NCI-H524 treated with DMSO at 0.1 percent for 48 hours (cell line): ENCODE measurements at regions not wholly inside any gene's neighbourhood (a gene's known extent, or its start where the extent isn't known, plus 50 kb on each side); places are given as distances from the start of the nearest gene placed in this dataset.
A peak's percentile ranks its signal among the peaks of the same experiment; 100 is the strongest.
"Not testable (repeated sequence)": the region's sequence is repeated elsewhere in the genome, so short reads cannot be mapped to it uniquely, and the experiment has no call there.

Source experiments
- DNase-seq: peaks from one replicate; lab custom pipeline; 2025; lab: John Stamatoyannopoulos, UW

DNA sequence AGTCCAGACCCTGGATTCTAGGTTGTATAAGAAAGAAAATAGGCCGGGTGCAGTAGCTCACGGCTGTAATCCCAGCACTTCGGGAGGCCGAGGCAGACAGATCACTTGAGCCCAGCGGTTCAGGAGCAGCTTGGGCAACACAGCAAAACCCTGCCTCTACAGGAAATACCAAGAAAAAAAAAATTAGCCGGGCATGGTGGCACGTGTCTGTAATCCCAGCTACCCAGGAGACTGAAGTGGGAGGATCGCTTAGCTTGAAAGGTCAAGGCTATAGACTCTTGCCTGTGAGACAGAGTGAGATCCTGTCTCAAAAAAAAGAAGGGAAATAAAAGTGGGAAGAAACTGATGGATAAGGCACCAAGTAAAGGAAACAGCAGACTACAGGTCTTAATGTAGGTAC, 287.9 kb upstream of the KLF14 start:
- no peak for DNase-seq

DNA sequence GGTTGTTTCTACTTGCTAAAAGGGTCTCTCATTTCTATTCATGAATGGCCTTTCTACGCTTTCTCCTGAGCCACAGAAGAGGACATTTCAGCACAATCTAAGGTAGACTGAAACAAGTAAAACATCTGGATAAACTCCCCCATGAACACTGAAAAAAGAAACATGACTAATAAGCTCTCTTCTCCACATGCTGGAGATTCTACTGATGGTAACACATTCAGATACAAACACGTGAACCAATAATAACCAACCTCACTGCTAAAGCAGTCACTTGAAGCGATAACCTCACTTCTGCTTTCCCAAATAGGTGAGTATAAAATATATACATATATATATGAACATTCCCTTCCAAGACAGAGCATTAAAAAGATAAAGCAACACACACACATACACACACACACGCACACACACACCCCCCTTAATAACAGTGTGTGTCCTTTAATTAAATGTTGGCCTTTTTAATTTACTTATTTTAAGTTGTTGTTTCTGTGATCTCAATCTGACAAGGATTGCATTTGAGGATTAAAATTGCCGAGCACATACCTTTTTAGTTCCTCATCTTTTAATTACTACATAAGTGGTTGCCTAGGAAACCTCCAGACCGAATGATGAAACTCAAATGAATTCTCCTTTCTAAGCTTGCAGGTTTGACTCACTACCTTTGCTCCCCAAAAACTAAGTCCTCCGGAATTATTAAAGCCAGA, 292.4 kb upstream of the KLF14 start:
- DNase-seq: no peak

DNA sequence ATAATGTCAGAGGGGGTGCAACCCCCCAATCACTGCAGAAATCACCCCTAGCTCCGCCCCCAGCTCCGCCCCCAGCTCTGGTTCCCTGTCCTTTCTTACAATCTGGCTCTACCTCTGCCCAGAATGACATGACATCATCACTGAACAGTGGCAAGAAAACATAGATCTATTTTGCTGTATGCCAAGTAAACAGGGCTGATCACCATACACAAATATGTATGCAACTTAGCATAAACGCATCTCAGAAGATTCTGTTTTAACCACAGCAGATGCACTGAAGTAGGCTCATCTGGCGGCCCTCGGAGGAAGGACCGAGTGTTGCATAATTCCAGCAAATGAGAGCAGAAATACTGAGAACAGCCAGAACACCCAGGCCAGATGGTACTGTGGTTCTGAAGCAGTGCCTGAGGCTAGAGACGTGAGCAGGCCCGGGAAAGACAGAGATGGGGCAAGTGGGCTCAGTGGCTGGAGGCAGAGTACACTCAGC, 293.3 kb upstream of the KLF14 start:
- DNase-seq: peak; percentile 63

DNA sequence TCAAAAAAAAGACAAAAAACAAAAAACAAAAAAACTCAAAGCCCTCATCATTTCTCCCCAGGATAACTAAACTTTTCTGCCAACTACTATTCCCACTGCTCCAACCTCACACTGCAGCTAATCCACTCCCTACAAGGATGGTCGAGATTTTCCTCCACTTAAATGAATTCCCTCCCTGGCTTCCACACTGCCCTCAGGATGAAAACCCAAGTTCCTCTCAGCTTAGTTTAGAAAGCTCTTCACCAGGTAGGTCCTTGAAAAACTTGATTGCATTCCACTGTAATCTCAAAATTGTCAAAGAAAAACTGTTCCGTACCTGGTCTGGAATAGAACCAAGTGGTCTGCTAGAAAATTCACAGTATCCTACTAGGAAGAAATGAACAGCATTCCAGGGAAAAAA, 294.3 kb upstream of the KLF14 start:
- DNase-seq: no peak

DNA sequence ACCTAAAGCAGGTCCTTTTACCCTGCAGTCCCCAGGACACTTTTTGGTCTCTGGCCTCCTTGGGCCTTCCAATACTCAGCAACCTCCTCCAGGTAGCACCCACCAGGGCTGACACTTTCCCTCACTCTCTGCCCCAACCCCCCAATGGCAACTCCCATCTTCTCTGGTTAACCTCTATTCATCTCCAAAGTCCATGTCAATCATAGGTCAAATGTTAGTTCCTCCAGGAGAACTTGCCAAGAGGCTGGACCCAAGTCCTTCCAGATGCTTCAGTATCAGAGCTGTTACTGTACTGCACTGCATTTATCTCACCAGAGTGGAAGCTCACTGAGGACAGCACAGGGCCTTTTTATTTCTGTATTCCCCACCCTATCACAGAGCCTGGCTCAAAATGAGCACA, 295.0 kb upstream of the KLF14 start:
- DNase-seq: no peak

DNA sequence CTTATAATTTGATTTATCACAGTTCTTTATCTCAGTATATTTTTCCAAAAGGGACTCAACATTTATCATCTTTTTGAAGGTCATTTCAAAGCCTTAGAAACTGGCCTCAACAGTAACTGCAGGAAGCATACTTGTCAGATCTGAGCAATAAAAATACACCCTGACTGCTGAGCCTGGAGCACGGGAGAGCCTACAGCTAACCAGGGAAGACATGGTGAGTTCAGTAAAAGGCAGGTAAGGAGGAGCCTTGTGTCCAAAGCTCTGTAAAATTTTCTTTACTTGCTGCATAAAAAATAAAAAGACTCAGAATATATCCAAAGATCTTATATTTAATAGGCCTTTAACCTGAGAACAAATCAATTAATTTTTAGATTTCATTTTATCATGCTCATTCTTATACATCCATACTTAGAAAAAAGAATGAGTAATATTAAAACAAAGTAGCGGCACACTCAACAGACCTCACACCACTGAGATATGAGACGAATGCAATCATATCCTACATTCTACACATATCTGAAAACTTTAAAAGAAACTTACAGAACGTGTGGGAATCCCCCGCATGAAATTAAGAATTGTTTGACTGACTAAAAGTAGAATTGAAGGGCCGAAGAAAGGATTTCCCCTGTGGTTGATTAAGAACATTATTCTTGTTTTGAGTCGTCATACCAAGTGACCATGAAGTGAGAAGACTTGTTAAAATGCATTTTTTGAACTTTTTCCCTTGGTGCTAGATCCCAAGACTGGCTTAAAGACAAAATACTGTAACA, 296.4 kb upstream of the MKLN1 start:
- no peak for DNase-seq

DNA sequence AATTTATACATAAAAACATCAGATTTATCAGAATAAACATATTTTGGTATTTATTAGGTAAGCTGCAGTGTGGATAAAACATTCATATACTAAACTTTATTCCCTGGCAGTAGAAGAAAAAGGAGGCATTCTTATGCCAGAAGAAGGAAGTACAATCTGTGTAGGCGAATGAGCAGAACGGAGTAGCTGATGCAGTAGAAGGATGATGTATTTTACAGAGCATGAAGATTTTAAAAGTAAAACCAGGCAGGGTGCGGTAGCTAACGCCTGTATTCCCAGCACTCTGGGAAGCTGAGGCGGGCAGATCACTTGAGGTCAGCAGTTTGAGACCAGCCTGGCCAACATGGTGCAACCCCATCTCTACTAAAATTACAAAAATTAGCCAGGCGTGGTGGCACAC, 294.9 kb upstream of the MKLN1 start:
- no peak for DNase-seq

DNA sequence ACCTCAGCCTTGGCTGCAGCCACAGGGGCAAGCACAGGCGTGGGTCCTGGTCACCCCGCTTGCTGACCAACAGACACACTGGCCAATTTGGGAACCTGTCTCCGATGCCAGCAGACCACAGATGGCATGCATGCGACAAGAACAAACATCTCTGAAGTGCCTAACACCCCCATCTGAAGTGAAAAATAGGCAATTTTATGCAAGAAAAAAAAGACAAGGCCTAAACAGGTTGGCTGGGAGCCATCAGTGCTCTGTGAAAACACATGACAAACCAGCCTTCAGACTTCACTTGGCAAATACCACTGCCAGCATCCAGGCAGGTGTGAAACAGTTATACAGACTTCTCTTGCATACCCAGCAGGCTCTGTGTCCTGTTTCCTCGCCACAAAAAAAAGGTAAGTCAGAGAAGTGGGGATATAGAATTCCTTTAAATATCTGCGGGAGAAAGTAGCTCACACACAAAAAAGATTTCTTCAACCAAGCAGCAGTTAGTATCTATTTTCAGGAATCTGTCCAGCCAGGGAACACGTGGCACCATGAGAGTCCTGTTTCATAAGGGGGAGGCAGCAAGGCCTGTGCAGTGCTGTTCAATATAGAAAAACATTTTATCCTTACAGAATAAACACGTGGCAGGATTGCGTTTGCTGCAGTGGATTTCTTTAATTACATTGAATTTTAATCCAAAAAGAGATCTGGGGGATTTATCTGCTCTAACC, 293.4 kb upstream of the MKLN1 start:
- no peak for DNase-seq

DNA sequence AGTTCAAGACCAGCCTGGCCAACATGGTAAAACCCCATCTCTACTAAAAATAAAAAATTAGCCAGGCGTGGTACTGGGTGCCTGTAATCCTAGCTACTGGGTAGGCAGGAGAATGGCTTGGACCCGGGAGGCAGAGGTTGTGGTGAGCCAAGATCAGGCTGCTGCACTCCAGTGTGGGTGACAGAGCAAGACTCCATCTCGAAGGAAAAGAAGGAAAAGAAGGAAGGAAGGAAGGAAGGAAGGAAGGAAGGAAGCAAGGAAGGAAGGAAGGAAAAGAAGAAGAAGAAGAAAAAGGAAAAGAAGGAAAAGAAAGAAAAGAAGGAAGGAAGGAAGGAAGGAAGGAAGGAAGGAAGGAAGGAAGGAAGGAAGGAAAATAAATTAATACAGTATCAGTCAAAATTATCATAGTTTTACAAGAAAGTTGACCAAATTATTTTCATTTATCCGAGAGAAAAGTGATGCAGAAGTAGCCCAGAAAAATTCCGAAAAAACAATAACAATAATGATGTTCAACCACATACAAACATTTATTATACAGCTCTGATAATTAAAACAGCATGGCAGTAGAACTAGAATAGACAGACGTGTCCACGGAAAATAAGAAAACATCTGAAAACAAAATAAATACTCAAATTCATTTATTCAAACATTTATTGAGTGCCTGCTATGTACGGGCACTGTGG, 292.4 kb upstream of the MKLN1 start:
- no peak for DNase-seq

DNA sequence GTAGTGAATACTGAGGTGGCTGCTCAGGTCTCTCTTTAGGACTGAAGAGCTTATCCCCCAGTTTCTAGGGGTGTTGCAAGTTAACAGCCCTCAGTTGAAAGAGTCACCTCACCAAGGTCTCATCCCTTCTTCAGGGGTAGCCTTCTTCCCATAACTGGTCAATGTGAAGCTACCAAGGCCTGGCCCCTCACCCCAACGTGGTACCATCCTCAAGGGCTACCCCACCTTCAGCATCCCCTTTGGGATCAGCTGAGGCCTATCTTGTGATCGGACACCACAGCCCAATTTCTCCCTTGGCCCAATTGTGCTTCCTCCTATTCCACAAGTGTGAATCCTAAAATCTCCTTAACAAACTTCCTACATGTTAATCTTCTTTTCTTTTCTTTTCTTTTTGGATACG, 289.5 kb upstream of the MKLN1 start:
- DNase-seq: no peak

DNA sequence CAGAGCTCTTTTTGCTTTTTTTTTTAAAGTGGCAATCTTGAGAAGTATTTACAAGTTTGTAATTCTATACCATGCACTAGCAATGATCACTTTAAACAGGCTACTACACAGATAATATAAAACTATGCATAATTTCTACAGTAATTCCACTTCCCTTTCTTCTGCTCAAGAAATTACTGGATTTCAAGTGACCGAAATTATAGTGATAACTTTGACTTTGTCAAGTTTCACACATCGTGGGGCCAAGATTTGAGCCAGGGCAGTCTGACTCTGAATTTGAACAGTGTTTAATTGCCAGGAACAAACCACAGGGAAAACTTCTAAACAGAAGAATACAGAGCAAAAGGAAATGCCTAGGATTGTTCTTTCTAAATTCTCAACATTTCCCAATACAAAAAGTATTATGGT, 288.3 kb upstream of the MKLN1 start:
- DNase-seq: no peak

DNA sequence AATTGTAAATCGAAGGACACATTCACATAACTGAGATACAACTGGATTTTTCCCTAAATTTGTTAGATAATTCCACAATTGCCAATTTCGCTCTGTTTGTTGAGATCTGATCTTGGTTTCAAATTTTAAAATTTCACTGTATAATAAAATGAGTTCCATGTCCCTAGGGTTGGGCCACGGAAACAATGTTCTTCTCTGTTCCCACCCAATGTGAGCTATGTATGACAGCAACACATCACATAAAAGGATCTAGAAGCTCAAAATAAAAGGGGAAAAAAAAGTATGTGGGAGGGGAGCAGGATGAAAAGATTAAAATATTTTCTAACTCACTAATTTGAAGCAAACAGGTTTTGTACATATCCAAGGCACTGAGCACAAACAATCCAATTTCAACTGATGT, 287.8 kb upstream of the MKLN1 start:
- no peak for DNase-seq

DNA sequence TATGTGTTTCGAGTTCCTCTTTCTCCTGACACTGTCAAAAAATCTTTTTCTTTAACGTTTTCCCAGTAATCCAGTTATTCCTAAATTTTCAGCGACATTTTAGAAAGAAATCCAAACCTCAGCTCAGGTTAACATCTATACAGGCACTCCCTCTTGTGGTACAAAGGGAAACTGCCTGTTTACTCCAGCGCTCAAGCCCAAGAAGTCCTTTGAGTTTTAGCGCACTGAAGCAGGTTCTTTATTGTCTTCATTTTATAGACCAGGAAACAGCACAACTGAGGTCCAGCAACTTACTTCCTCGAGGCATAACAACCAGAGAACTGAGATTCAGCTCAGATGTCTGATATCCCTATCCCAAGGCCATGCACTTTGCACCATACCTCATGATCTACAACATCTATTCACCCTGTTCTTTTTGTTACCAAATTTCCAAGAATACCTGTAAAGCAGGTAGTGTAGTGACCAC, 287.2 kb upstream of the MKLN1 start:
- no peak for DNase-seq

DNA sequence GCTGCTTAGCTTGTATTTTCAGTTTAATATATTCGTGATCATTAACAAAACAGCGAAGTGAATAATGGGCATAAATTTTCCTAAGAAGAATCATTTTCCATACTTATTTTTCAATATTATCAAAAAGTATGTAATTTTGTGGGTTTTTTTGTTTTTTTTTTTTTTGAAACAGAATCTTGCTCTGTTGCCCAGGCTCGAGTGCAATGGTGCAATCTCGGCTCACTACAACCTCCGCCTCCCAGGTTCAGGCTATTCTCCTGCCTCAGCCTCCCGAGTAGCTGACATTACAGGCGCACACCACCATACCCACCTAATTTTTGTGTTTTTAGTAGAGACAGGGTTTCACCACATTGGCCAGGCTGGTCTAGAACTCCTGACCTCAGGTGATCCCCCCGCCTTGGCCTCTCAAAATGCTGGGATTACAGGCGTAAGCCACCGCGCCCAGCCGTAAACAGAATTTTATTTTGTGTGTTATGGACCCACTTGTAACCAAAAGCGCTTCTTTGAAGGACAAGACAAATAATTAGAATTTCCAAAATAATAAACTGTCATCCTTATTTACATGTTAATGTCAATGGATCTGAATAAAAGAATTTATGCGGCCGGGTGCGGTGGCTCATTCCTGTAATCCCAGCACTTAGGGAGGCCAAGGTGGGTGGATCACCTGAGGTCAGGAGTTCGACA, 286.5 kb upstream of the MKLN1 start:
- not testable (repeated sequence) for DNase-seq

DNA sequence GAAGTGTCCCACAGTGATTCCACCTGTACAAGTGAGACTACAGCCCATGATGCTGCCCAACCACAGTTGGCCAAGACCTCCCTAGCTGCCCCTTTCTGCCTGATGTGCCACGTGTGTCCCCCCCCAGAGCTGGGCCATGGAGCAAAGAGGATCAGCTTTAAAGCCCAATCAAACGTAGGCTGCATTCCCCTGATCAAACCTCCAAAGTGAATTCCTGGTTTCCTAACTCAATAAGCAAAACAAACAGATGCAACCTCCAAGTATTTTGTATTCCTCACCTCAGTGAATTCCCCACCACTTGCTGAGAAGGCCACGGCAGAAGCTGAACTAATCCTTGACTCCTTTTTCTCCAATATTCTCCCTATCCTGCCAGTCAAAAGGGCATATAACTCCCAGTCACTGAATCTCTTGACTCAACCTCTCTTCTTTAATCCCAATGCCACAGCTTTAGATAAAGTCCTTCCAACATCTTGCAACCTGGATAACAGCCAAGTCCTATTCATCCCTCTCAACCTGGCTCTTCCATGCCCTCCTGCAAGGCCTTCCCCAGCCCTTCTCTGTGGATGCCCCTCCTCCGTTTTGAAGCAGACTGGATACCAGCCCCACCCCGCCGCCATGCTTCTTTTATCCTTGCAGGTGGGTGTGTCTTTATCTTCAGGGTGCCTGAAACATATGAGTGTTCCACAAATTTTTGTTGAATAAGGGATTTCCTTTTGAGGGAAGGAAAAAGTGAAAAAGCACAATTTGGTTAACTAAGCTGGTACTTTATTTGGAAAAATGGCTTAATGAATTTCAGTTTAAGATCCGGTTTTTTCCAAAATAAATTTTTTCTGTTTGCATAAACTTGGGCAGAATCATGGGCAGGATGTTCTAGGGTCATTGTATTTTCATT, 285.2 kb upstream of the MKLN1 start:
- DNase-seq: peak; percentile 34

DNA sequence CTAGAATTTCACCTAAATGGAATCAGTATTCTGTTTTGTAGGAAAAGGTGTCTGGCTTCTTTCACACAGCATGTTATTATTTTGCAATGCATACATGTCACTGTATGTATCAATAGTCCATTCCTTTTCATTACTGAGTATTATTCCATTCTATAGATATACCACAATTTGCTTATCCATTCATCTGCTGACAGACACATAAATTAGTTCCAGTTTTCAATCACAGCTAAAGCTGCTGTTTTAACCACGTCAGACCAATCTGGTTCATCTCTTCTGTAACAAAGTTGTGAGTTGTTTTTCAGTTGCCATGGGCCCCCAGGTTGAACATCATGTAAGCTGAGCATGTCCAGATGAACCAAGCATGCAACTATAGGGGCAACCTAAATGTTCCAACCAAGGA, 282.1 kb upstream of the MKLN1 start:
- no peak for DNase-seq

DNA sequence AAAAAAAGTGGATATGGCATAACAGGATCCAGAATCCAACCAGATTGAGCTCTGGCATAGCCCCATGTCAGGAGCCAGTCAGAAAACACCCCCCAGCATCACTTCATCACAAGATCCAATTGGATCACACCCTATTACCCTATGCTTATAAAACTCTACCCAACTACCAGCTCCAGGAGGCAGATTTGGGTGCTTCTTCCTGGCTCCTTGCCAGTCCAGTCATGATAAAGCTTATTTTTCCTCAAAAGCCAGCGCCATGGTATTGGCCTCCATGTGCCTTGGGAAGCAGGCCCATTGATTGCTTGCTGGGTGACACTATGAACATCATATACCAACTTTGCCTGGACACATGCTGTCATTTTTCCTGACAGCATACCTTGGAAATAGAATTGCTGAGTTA, 281.4 kb upstream of the MKLN1 start:
- no peak for DNase-seq

DNA sequence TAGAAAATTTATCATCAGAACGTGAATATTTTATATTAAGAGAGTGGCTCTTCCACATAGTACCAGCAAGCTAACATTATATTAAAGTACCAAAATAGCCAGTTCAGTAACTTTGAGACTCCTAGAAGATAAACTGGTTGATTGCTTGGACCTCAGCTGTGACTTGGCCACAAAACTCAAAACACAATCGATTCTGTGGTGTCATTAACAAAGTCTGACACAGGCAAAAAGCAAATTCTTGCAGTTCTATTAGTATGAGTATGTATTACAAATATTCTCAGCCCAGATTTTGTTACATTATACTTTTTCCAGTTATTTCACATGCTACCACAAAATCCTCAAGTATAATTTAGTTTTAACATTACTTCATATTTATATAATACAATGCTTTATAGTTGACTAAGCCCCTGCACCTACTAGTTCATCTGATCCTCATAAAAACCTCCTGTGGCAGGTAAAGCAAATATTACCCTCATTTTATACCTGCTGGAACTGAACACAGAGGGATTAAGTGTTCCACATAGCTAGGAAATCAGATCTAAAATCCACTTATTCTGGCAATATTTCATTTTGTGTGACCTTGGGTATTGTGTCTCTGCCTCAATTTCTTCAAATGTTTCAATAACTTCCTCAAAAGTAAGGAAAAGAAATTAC, 279.9 kb upstream of the MKLN1 start:
- DNase-seq: no peak

DNA sequence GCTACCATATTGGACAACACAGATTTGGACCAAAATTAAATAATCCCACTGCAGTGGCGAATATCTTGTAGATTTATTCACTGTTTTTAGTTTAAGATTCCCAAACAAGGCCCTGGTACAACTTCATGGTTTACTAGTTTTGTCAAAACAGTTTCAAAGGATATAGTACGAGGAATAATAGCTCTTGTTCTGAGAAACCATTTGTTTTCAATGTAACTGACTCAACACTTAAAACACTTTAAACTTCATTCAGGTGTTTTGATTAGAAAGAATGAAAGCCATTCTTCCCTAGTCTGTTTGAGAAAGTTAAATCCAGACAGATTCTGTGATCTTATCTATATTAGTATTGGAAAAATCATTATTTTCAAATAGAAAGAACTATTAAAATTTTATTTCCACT, 276.4 kb upstream of the MKLN1 start:
- no peak for DNase-seq

DNA sequence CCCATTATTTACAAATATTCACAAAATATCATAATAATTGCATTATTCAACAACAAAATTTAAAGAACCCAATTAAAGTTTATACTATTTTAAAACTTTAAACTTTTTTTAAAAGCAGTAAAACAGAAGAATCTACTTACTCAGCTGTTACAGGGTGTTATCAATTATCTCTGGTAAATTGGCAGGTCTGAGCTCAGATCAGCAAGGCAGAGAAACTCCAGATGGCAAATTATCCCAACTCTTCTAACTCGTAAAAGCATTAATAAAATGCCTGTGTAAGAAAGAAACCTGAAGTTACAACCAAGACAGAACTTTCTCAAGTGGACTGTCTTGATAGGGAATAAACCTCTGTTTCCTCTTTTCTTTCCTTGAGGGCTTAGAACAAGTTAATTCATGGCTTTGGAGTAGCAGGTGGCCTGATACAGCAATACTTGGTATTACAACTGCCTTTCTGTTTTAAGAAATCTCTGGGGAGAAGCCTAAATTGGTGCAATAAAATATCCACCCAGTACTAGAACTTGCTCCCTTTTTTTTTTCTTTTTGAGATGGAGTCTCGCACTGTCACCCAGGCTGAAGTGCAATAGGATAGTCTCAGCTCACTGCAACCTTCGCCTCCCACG, 275.3 kb upstream of the MKLN1 start:
- no peak for DNase-seq
